Subcutaneous abdominal adipose tissue (tissue), 5 donors: ENCODE measurements at regions not wholly inside any gene's neighbourhood (a gene's known extent, or its start where the extent isn't known, plus 50 kb on each side); places are given as distances from the start of the nearest gene placed in this dataset.

Experiments used
- H3K27ac ChIP-seq: one replicate; pipeline ENCODE4 v1.7.0; 2013; ENCODE audit warnings: low read depth, mild to moderate bottlenecking, inconsistent platforms, low read length, moderate library complexity
- H3K27me3 ChIP-seq, 5 donors: one replicate each; pipeline ENCODE4 v1.7.0; 2013; ENCODE audit warnings: low read length in 5 of 5, inconsistent platforms in 1 of 5; ENCODE audit not compliant: control insufficient read depth in 5 of 5, insufficient read depth in 4 of 5
- H3K36me3 ChIP-seq, 5 donors: one replicate each; pipeline ENCODE4 v1.7.0; 2013; ENCODE audit warnings: low read length in 5 of 5; ENCODE audit not compliant: control insufficient read depth in 5 of 5, insufficient read depth in 5 of 5
- H3K4me1 ChIP-seq, 5 donors: one replicate each; pipeline ENCODE4 v1.7.0; 2013; ENCODE audit warnings: low read length in 5 of 5, mild to moderate bottlenecking in 3 of 5, moderate library complexity in 1 of 5; ENCODE audit not compliant: control insufficient read depth in 5 of 5, insufficient read depth in 5 of 5
- H3K4me3 ChIP-seq, 5 donors: one replicate each; pipeline ENCODE4 v1.7.0; 2013; ENCODE audit warnings: low read length in 5 of 5, low read depth in 1 of 5
- H3K9ac ChIP-seq, 5 donors: one replicate each; pipeline ENCODE4 v1.7.0; 2013; ENCODE audit warnings: low read length in 5 of 5, mild to moderate bottlenecking in 4 of 5, moderate library complexity in 3 of 5
- H3K9me3 ChIP-seq, 5 donors: one replicate each; pipeline ENCODE4 v1.7.0; 2013; ENCODE audit warnings: low read length in 5 of 5; ENCODE audit not compliant: control insufficient read depth in 5 of 5
- donor health status: healthy.
- donor health status: healthy.
- donor health status: healthy.
- donor health status: healthy.
- donor health status: healthy.

DNA sequence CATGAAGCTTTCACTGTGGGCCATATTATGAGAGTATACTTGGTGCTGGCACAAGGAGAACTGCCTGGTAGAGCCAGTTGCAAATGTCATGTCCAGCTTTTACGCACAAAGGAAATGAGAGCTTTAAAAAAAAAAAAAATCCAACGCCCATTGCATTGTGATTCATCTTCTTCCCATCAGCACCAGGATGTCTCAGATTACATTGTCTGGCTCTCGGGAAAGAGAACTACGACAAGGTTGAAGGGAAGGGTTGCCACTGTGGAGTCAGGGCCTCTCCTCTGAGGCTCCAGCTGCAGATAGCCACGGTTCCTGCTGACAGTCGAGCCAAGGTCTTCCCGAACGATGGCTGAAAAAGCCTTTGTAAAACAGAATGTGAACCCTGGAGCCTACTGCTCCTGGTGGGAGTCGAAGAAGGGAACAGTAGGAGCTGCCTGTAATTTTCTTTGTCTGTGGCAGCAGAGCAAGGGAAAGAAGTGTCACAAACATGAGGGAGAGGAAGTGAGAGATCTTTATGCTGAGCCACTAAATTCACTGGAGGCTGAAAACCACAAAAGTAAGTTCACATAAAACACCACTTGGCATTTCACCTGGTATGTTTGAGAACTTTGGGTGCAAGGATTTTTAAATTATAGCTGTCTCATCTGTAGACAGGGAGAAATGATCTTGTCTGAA, 704.7 kb downstream of the DIAPH3 start:
- H3K4me3 ChIP-seq, result no peak overlapping the region
- no peaks in the 10 kb centered on the region for H3K36me3 ChIP-seq
- no peaks in the 10 kb centered on the region for H3K9me3 ChIP-seq
- H3K27me3 ChIP-seq, result no peaks in the 10 kb centered on the region
- H3K9ac ChIP-seq, result no peak overlapping the region
- peaks cover 0 to 18% (median 0%) of the 10 kb centered on the region in 5 donors for H3K4me1 ChIP-seq
- peak overlapping the region; percentile 0 for H3K27ac ChIP-seq

DNA sequence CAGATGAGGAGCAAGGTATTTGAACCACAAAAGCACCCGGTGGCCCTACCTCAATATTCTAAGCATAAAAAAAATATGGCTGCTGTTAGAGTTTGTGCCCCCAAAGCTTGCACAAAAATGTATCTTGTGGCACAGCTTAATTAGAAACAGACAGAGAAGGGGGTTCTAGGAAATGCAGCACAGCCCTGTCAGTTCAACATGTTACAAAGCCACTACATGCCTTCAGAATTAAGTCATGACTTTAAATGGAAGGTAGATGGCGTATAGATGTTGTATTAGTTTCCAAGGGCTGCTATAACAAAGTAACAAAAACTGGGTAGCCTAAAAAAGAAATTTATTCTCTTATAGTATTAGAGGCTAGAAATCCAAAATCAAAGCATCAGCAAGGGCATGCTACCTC, 703.8 kb downstream of the DIAPH3 start:
- Histone ChIP-seq H3K27me3 (peaks cover 0 to 3% (median 0%) of the 10 kb centered on the region in 5 donors), H3K4me3 (no peak overlapping the region), H3K4me1 (peaks cover 0 to 18% (median 0%) of the 10 kb centered on the region in 5 donors), H3K9me3 (no peaks in the 10 kb centered on the region), H3K9ac (no peak overlapping the region), H3K27ac (no peak overlapping the region), H3K36me3 (no peaks in the 10 kb centered on the region)

DNA sequence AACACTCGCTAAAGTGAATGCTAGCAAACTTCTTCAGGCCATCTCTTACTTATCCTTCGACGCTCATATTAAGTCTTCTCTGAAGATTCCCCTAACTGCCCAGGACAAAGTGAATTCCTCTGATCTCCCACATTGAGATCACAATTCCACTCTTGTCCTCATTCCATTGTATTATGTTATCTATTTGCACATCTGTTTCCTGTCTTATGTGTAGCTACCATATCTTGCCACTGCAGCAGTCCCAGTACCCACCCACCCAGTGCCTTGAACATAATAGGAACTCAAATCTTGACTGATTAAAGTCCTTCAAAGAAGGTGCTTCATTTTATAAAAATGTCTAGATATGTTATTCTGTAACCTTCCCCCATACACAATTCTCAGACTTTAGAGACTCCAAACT, 702.3 kb downstream of the DIAPH3 start:
- H3K36me3 ChIP-seq, result no peaks in the 10 kb centered on the region
- no peak overlapping the region for H3K9ac ChIP-seq
- peaks cover 0 to 3% (median 0%) of the 10 kb centered on the region in 5 donors for H3K27me3 ChIP-seq
- no peak overlapping the region for H3K4me3 ChIP-seq
- no peak overlapping the region for H3K27ac ChIP-seq
- peaks cover 0 to 18% (median 0%) of the 10 kb centered on the region in 5 donors for H3K4me1 ChIP-seq
- H3K9me3 ChIP-seq, result no peaks in the 10 kb centered on the region

DNA sequence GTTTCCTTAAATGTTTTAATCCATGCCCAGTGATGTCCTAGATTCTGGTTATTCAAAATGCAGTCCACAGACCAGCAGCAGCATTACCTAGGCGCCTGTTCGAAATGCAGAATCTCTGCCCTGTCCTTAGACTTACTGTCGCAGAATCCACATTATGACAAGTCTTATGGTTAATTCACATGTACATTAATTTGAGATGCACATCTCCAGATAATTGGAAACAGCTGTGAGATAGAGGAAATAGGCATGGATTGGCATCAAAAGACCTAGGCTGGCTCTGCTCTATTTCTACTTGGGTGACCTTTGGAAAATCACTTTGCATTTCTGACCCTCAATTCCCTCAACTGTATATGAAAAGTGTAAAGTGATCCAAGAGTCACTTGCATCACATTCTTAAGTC, 700.7 kb downstream of the DIAPH3 start:
- Histone ChIP-seq H3K36me3 (no peaks in the 10 kb centered on the region), H3K4me1 (peaks cover 0 to 18% (median 0%) of the 10 kb centered on the region in 5 donors), H3K27ac (no peak overlapping the region), H3K9ac (no peak overlapping the region), H3K9me3 (no peaks in the 10 kb centered on the region), H3K4me3 (no peak overlapping the region), H3K27me3 (peaks cover 0 to 5% (median 0%) of the 10 kb centered on the region in 5 donors)

DNA sequence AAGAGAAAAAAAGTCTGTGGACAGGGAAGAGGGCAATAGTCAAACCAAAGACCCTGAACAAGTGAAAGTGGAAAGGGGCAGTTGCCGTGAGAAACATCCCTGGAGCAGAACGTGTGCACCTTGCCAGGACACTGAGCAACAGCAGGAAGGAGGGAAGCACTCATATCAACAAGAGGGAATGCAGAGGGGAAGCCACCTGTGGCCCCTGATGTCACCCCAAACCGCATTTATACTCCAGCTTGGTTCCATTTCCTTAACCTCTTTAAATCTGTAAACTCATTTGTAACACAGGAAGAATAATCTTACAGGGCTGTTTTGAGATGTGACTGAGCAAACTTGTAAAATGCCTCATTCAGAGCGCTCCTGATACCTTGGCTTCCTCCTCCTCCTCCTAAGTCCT, 698.8 kb downstream of the DIAPH3 start:
- Histone ChIP-seq H3K4me3 (no peak overlapping the region), H3K27ac (no peak overlapping the region)

DNA sequence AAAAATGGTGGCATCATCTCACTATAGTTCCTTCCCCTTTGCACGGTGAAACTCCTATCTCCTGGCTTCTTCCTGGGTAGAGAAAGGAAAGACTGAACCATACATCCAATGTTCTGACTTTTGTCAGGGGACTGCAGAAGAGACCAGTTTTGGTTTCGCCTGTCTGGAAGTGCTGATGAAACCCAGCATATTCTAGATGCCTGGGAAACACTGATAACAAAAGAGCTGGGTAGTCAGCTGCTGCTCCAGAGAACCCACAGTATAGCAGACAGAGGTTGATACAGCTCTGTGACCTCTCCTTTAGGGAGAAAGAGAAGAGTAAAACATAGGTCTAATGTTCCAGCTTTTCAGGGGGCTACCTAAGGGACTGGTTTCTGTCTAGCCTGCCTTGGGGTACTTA, 695.3 kb downstream of the DIAPH3 start:
- H3K27ac ChIP-seq, result no peak overlapping the region
- no peak overlapping the region for H3K9ac ChIP-seq
- no peaks in the 10 kb centered on the region for H3K36me3 ChIP-seq
- H3K27me3 ChIP-seq, result peaks cover 0 to 5% (median 0%) of the 10 kb centered on the region in 5 donors
- H3K4me3 ChIP-seq, result no peak overlapping the region
- H3K4me1 ChIP-seq, result no peaks in the 10 kb centered on the region
- peaks cover 0 to 3% (median 0%) of the 10 kb centered on the region in 5 donors for H3K9me3 ChIP-seq

More for the DNA sequence above, 698.8 kb downstream of the DIAPH3 start:
- no peak overlapping the region for H3K9ac ChIP-seq
- H3K36me3 ChIP-seq, result no peaks in the 10 kb centered on the region
- H3K9me3 ChIP-seq, result peaks cover 0 to 3% (median 0%) of the 10 kb centered on the region in 5 donors
- peaks cover 0 to 5% (median 0%) of the 10 kb centered on the region in 5 donors for H3K27me3 ChIP-seq
- peaks cover 0 to 5% (median 0%) of the 10 kb centered on the region in 5 donors for H3K4me1 ChIP-seq

DNA sequence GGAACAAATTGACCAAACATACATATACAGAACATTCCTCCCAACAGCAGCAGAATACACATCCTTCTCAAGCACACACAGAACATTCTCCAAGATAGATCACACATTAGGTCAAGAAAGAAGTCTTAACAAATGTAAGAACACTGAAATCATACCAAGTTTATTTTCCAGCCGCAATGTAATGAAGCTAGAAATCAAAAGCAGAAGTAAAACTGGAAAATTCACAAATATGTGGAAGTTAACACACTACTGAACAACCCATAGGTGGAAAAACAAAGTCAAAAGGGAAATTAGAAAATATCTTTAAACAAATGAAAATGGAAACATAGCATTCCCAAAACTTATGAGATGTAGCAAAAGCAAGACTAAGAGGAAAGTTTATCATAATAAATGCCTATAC, 692.6 kb downstream of the DIAPH3 start:
- Histone ChIP-seq H3K4me1 (no peaks in the 10 kb centered on the region), H3K36me3 (no peaks in the 10 kb centered on the region), H3K4me3 (no peak overlapping the region), H3K27ac (no peak overlapping the region), H3K9me3 (peaks cover 0 to 3% (median 0%) of the 10 kb centered on the region in 5 donors), H3K27me3 (peaks cover 0 to 2% (median 0%) of the 10 kb centered on the region in 5 donors), H3K9ac (no peak overlapping the region)

DNA sequence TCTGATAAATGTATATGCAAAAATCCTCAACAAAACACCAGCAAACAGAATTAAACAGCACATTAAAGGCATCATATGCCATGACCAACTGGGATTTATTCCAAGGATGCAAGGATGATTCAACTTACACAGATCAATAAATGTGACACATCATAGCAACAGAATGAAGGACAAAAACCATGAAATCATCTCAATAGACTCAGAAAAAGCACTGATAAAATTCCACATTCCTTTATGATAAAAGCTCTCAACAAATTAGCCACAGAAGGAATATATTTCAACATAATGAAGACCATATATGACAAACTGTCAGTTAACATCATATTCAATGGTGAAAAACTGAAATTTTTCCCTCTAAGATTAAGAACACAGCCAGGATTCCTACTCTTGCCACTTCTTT, 691.6 kb downstream of the DIAPH3 start:
- Histone ChIP-seq H3K9ac (no peak overlapping the region), H3K36me3 (no peaks in the 10 kb centered on the region), H3K4me1 (peaks cover 0 to 5% (median 0%) of the 10 kb centered on the region in 5 donors), H3K9me3 (peaks cover 0 to 3% (median 0%) of the 10 kb centered on the region in 5 donors), H3K4me3 (no peak overlapping the region), H3K27me3 (no peaks in the 10 kb centered on the region), H3K27ac (no peak overlapping the region)

DNA sequence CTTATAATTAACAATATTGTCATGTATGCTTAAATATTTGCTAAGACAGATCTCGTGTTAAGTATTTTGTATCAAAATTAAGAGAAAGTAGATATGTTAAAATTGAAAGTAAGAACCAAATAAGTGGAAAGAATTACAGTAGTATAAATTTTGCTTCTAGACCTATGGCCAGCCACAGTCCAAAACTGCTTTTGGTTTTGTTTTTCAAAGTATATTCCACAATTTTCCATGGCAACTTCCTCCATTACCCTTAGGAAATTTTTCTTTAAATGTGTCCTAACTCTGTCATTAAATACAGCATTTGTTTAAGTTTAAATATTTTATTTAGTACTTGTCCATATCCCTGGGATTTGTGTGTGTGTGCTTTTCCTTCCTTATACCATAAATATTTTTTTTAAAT, 689.0 kb downstream of the DIAPH3 start:
- peaks cover 0 to 2% (median 0%) of the 10 kb centered on the region in 5 donors for H3K9me3 ChIP-seq
- no peaks in the 10 kb centered on the region for H3K36me3 ChIP-seq
- no peaks in the 10 kb centered on the region for H3K27me3 ChIP-seq
- peaks cover 0 to 6% (median 0%) of the 10 kb centered on the region in 5 donors for H3K4me1 ChIP-seq
- no peak overlapping the region for H3K9ac ChIP-seq
- no peak overlapping the region for H3K27ac ChIP-seq
- H3K4me3 ChIP-seq, result no peak overlapping the region

DNA sequence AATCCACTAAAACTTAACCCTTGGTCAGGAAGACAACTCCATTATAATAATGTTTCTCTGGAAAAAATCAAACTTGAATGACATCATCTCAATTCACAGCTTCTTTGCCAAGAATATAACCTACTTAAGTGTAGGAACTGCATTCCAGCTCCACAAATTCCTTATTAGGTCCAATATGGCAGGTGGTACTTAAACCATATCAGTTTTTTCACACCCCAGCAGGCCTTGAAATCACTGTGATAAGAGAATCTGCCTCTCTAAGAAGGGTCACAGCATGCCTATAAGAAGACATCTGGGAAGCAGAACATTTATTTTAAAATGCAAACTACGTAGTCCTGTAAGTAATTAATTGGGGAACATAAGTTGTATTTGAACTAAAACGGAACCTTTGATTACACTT, 687.8 kb downstream of the DIAPH3 start:
- peaks cover 0 to 12% (median 3%) of the 10 kb centered on the region in 5 donors for H3K4me1 ChIP-seq
- no peaks in the 10 kb centered on the region for H3K27me3 ChIP-seq
- H3K36me3 ChIP-seq, result no peaks in the 10 kb centered on the region
- no peak overlapping the region for H3K9ac ChIP-seq
- no peak overlapping the region for H3K4me3 ChIP-seq
- no peak overlapping the region for H3K27ac ChIP-seq
- H3K9me3 ChIP-seq, result no peaks in the 10 kb centered on the region
